22Rv1 (cell line): ENCODE measurements at regions not wholly inside any gene's neighbourhood (a gene's known extent, or its start where the extent isn't known, plus 50 kb on each side); places are given as distances from the start of the nearest gene placed in this dataset.

Experiments
- CTCF ChIP-seq: fragments of 450-650 bp; IDR thresholded peaks from 2 replicates; pipeline ENCODE4 v1.5.1; 2017; ENCODE audit warnings: mild to moderate bottlenecking
- ZFX ChIP-seq: fragments of 450-650 bp; IDR thresholded peaks from 2 replicates; pipeline ENCODE4 v1.6.1; 2017; ENCODE audit warnings: antibody characterized with exemption, borderline replicate concordance

- TF ChIP-seq CTCF (no peak), ZFX (no peak)
These were observed 789.8 kb upstream of the API5 start for GRCh38 chr11:42521994-42522393.
